ENCODE measurements at regions not wholly inside any gene's neighbourhood (a gene's known extent, or its start where the extent isn't known, plus 50 kb on each side); places are given as distances from the start of the nearest gene placed in this dataset.

DNA sequence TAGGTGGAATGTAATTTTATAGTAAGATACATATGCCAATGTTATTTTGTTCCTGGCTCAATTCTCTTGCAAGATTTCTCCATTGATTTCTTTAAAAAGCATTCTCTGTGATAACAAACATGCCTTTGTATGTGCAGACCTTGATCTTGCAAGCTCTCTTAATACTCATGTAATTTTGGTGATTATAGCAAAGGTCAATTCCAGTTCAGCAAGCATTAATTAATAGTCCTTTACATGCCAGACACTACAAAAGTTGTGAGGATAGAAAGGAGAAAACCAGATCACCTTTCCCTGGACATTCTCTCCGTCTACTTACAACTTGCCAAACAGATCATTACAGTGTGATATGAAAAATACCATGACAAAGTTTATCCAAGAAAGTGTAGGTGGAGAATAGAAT, 173.7 kb upstream of the DOK6 start:
- Mint-ChIP-seq H3K4me3 (no peak overlapping the region), H3K27ac (no peak overlapping the region), H3K4me1 (no peaks in the 10 kb centered on the region), H3K27me3 (peaks cover 0 to 3% (median 0%) of the 10 kb centered on the region in 5 donors), H3K36me3 (no peaks in the 10 kb centered on the region), H3K9me3 (no peaks in the 10 kb centered on the region)
- POLR2A ChIA-PET, result no interaction called here
- DNase-seq (no peak), ATAC-seq (no peak)

DNA sequence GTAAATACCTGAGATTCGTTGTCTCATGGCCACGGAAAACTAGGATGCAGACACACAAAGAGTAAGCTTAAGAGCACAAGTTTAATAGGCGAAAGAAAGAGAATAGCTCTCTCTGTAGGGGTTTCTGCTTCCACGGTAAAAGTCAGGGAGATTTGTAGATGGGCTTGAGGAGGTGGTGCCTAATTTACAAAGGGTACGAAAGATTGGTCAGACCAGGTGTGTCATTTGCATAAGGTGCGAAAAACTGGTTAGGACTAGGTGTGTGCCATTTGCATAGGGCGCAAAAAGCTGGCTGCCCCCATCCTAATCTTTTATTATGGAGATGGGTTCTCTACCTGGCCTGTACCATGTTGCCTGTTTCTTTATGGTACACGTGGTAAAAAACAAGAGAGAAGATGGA, 170.5 kb upstream of the DOK6 start:
- ATAC-seq (no peak), DNase-seq (no peak)
- peaks cover 0 to 3% (median 0%) of the 10 kb centered on the region in 5 donors for H3K27me3 Mint-ChIP-seq
- POLR2A ChIA-PET, result no interaction called here
- H3K27ac Mint-ChIP-seq, result no peak overlapping the region
- no peak overlapping the region for H3K4me3 Mint-ChIP-seq
- H3K36me3 Mint-ChIP-seq, result no peaks in the 10 kb centered on the region
- H3K4me1 Mint-ChIP-seq, result no peaks in the 10 kb centered on the region
- no peaks in the 10 kb centered on the region for H3K9me3 Mint-ChIP-seq

DNA sequence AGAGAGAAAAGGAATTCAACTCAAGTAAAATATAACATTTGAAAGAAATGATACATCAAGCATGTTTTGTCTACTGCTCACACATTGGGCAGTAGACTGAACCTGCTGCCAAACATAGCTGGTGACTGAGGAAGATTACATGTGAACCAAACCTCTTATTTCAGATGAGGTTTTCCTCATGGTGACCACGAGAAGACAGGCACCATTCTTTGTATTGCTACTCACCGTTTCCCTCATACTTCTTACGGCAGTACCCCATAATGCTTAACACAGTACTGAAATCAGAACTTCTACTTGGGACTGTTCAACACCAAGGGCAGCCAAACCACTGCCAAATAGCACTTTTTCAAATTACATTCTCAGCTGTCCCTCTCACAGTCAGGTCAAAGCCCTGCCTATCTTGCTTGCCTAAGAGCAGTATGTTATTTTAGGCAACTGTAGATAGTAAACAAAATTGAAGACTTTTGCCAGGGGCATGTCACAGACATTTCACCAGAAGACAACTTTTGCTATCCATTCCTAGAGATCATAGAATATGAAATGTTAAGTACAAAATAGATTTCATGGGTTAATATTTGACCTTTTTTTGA, 167.1 kb upstream of the DOK6 start:
- H3K4me1 Mint-ChIP-seq, result no peaks in the 10 kb centered on the region
- ATAC-seq, result no peak
- H3K27me3 Mint-ChIP-seq, result peaks cover 0 to 6% (median 0%) of the 10 kb centered on the region in 5 donors
- POLR2A ChIA-PET, result no interaction called here
- H3K36me3 Mint-ChIP-seq, result no peaks in the 10 kb centered on the region
- H3K27ac Mint-ChIP-seq, result no peak overlapping the region
- peaks cover 0 to 5% (median 0%) of the 10 kb centered on the region in 9 donors for H3K9me3 Mint-ChIP-seq
- no peak overlapping the region for H3K4me3 Mint-ChIP-seq
- DNase-seq, result no peak

DNA sequence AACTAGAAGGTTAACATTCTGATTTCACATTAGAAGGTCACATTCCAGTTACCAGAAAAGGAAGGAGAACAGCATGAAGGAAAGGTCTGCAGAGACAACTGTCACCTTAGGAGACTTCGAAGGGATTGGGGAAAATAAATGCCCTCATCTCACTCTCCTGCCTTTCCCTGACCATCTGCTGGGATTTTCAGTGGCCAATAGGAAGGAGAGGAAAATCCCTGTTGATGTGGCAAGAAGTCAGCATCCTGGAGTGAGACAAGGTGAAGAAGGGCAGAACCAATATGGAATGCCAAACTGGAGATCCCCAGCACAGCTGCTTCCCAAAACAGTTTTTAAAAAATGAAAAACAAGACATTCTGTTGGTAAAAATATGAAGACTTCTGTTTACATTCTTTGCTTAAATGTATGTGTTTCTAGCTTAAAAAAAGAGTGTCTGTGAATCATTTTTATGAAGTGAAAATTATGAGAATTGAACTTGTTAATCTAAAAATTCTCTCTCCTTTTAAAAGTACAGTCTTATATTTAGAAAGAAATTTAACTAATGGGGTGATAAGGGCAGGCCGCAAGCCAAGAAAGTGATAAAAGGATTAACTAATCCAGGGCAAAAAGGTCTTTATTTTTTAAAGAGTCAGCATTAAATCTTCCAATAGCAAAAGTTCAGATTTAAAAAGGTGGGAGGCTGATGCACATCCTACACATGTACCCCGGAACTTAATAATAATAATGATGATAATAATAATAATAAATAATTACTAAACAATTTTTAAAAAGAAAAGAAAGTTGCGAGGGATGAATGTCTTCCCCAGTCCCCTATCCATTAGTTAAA, 160.6 kb upstream of the DOK6 start:
- peaks cover 0 to 6% (median 0%) of the 10 kb centered on the region in 5 donors for H3K27me3 Mint-ChIP-seq
- H3K4me1 Mint-ChIP-seq, result no peaks in the 10 kb centered on the region
- POLR2A ChIA-PET, result no interaction called here
- DNase-seq, result no peak
- H3K36me3 Mint-ChIP-seq, result no peaks in the 10 kb centered on the region
- no peak overlapping the region for H3K4me3 Mint-ChIP-seq
- H3K27ac Mint-ChIP-seq, result no peak overlapping the region
- ATAC-seq, result no peak
- H3K9me3 Mint-ChIP-seq, result peaks cover 0 to 5% (median 0%) of the 10 kb centered on the region in 9 donors

- no peak overlapping the region for H3K27ac Mint-ChIP-seq
- no peaks in the 10 kb centered on the region for H3K9me3 Mint-ChIP-seq
- DNase-seq (no peak), ATAC-seq (no peak)
- no peaks in the 10 kb centered on the region for H3K27me3 Mint-ChIP-seq
- no peaks in the 10 kb centered on the region for H3K36me3 Mint-ChIP-seq
- H3K4me3 Mint-ChIP-seq, result no peak overlapping the region
- H3K4me1 Mint-ChIP-seq, result no peaks in the 10 kb centered on the region
- POLR2A ChIA-PET, result no interaction called here
Observed at GRCh38 chr18:69246027-69246426, 154.7 kb upstream of the DOK6 start.

- no peak for ATAC-seq
- peaks cover 0 to 10% (median 0%) of the 10 kb centered on the region in 9 donors for H3K9me3 Mint-ChIP-seq
- H3K27ac Mint-ChIP-seq, result no peak overlapping the region
Observed at GRCh38 chr18:69250305-69251151, 150.2 kb upstream of the DOK6 start.

GRCh38 chr18:69257861-69258458, 142.7 kb upstream of the DOK6 start:
- H3K27me3 Mint-ChIP-seq, result no peaks in the 10 kb centered on the region
- POLR2A ChIA-PET, result no interaction called here

More at GRCh38 chr18:69250305-69251151, 150.2 kb upstream of the DOK6 start:
- H3K27me3 Mint-ChIP-seq, result no peaks in the 10 kb centered on the region
- H3K4me3 Mint-ChIP-seq, result no peak overlapping the region
- no peaks in the 10 kb centered on the region for H3K4me1 Mint-ChIP-seq
- no peak for DNase-seq
- POLR2A ChIA-PET, result no interaction called here
- no peaks in the 10 kb centered on the region for H3K36me3 Mint-ChIP-seq

GRCh38 chr18:69259282-69259681, 141.4 kb upstream of the DOK6 start:
- ATAC-seq, result no peak
- POLR2A ChIA-PET, result no interaction called here

More at GRCh38 chr18:69257861-69258458, 142.7 kb upstream of the DOK6 start:
- Mint-ChIP-seq H3K27ac (no peak overlapping the region), H3K4me1 (no peaks in the 10 kb centered on the region), H3K4me3 (no peak overlapping the region), H3K36me3 (no peaks in the 10 kb centered on the region), H3K9me3 (peaks cover 0 to 10% (median 0%) of the 10 kb centered on the region in 9 donors)
- ATAC-seq, result no peak
- DNase-seq, result no peak

GRCh38 chr18:69261406-69261805, 139.3 kb upstream of the DOK6 start:
- no peak overlapping the region for H3K27ac Mint-ChIP-seq
- POLR2A ChIA-PET, result no interaction called here
- no peaks in the 10 kb centered on the region for H3K27me3 Mint-ChIP-seq
- ATAC-seq, result no peak
- no peak for DNase-seq
- no peaks in the 10 kb centered on the region for H3K4me1 Mint-ChIP-seq
- no peaks in the 10 kb centered on the region for H3K36me3 Mint-ChIP-seq
- H3K4me3 Mint-ChIP-seq, result no peak overlapping the region
- peaks cover 0 to 13% (median 3%) of the 10 kb centered on the region in 9 donors for H3K9me3 Mint-ChIP-seq

More at GRCh38 chr18:69259282-69259681, 141.4 kb upstream of the DOK6 start:
- Mint-ChIP-seq H3K27ac (no peak overlapping the region), H3K27me3 (no peaks in the 10 kb centered on the region), H3K4me1 (no peaks in the 10 kb centered on the region), H3K4me3 (no peak overlapping the region), H3K36me3 (no peaks in the 10 kb centered on the region), H3K9me3 (peaks cover 0 to 10% (median under 1%) of the 10 kb centered on the region in 9 donors)
- no peak for DNase-seq

GRCh38 chr18:69265656-69266055, 135.0 kb upstream of the DOK6 start:
- no peak for DNase-seq
- no peaks in the 10 kb centered on the region for H3K27me3 Mint-ChIP-seq
- no peak overlapping the region for H3K4me3 Mint-ChIP-seq
- POLR2A ChIA-PET, result no interaction called here
- H3K27ac Mint-ChIP-seq, result no peak overlapping the region
- no peaks in the 10 kb centered on the region for H3K4me1 Mint-ChIP-seq
- H3K36me3 Mint-ChIP-seq, result peaks cover 0 to 16% (median 0%) of the 10 kb centered on the region in 3 donors
- peaks cover 10 to 38% (median 20%) of the 10 kb centered on the region in 9 donors for H3K9me3 Mint-ChIP-seq
- ATAC-seq, result no peak

- ATAC-seq (no peak), DNase-seq (no peak)
- POLR2A ChIA-PET, result no interaction called here
- peaks cover 10 to 38% (median 19%) of the 10 kb centered on the region in 9 donors for H3K9me3 Mint-ChIP-seq
- H3K27me3 Mint-ChIP-seq, result no peaks in the 10 kb centered on the region
- no peak overlapping the region for H3K27ac Mint-ChIP-seq
- H3K36me3 Mint-ChIP-seq, result peaks cover 0 to 16% (median 0%) of the 10 kb centered on the region in 3 donors
- H3K4me3 Mint-ChIP-seq, result no peak overlapping the region
- no peaks in the 10 kb centered on the region for H3K4me1 Mint-ChIP-seq
Observed at GRCh38 chr18:69267895-69268294, 132.8 kb upstream of the DOK6 start.

GRCh38 chr18:69282371-69282770, 118.3 kb upstream of the DOK6 start:
- peaks cover 0 to 1% (median 0%) of the 10 kb centered on the region in 5 donors for H3K27me3 Mint-ChIP-seq
- H3K9me3 Mint-ChIP-seq, result no peaks in the 10 kb centered on the region
- H3K27ac Mint-ChIP-seq, result no peak overlapping the region
- no peak overlapping the region for H3K4me3 Mint-ChIP-seq
- ATAC-seq (no peak), DNase-seq (no peak)
- POLR2A ChIA-PET, result no interaction called here
- H3K4me1 Mint-ChIP-seq, result no peaks in the 10 kb centered on the region
- H3K36me3 Mint-ChIP-seq, result no peaks in the 10 kb centered on the region

DNA sequence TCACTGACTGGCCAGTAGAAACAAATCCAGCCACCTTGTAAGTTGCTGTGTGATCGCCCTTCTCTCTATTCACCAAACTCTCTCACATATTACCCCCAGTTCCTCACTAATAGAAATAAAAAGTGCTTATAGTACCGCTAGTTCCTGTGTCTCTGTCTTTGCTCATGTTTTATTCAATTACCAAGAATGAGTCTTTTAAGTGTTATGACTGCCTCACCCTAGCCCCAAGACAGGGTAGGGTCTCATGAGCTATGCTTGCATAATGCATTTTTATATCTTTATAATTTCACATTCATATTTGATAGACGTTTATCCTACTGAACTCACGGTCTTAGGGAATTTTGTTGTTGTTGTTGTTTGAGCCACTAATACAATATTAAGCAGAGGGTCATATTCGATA, 109.6 kb upstream of the DOK6 start:
- POLR2A ChIA-PET, result no interaction called here
- Mint-ChIP-seq H3K27me3 (peaks cover 0 to 10% (median 0%) of the 10 kb centered on the region in 5 donors), H3K4me3 (no peak overlapping the region), H3K27ac (no peak overlapping the region), H3K36me3 (no peaks in the 10 kb centered on the region), H3K4me1 (no peaks in the 10 kb centered on the region), H3K9me3 (no peaks in the 10 kb centered on the region)
- ATAC-seq (no peak), DNase-seq (no peak)

Data from naive thymus-derived CD8-positive, alpha-beta T cell (primary cell).